HCT116 (cell line): ENCODE measurements at regions not wholly inside any gene's neighbourhood (a gene's known extent, or its start where the extent isn't known, plus 50 kb on each side); places are given as distances from the start of the nearest gene placed in this dataset.

Experiments
- ATAC-seq: fragments of 200-7000 bp; cut with Tn5 transposase; 2 replicates; pipeline ENCODE4 v1.9.1; 2020; ENCODE audit warnings: mild to moderate bottlenecking, moderate library complexity
- BruUV-seq: library from RNA; stranded (reverse); fragments of 400-500 nt; replicated peaks from 2 replicates; lab custom pipeline; 2021; lab: Mats Ljungman, UMichigan
- CTCF ChIA-PET: fragments of 300-600 bp; sonication (Branson Sonifier 250); formaldehyde crosslinking; loops from one replicate; lab custom pipeline; 2021; ENCODE audit warnings: antibody characterized with exemption; lab: Charles Lee
- POLR2A ChIA-PET: fragments of 300-600, 350-600 bp; sonication (Branson Sonifier 250); formaldehyde crosslinking; loops from one replicate; lab custom pipeline; 2021; ENCODE audit warnings: antibody characterized with exemption; lab: Charles Lee
- RAD21 ChIA-PET, 2 experiments: fragments of 300-600 bp; sonication (Branson Sonifier 250); formaldehyde crosslinking; loops; one replicate each; lab custom pipeline; 2023; ENCODE audit warnings: low total read pairs in 2 of 2; ENCODE audit not compliant: uncharacterized antibody in 2 of 2, unreplicated experiment in 2 of 2, low non-redundant PET in 1 of 2; lab: Charles Lee
- DNase-seq: peaks from one replicate; pipeline ENCODE4 v3.0.0-alpha.2; 2010; ENCODE audit warnings: low read depth, low spot score
- H2AFZ ChIP-seq: fragments of 200-600 bp; shearing (Covaris generic), sonication (generic); 2 replicates; pipeline ENCODE4 v1.6.1; 2017; ENCODE audit warnings: low read depth, mixed run types, mixed read lengths, antibody characterized with exemption, low read length; ENCODE audit not compliant: poor library complexity, severe bottlenecking
- H3K27ac ChIP-seq: 2 replicates; pipeline ENCODE4 v1.5.1; 2012; ENCODE audit warnings: low read depth, low read length
- H3K27me3 ChIP-seq: fragments of 200-600 bp; sonication (generic); 2 replicates; pipeline ENCODE4 v1.6.1; 2016; ENCODE audit warnings: mixed run types, low read length, mixed read lengths; ENCODE audit not compliant: insufficient read depth
- H3K36me3 ChIP-seq, 2 experiments: fragments of 200-500 bp in 1 of 2; fragments of 200-600 bp in 1 of 2; sonication (Bioruptor generic) in 1 of 2; sonication (generic) in 1 of 2; 2 replicates each; pipeline versions ENCODE4 v1.5.1 to v1.6.1; 2014 to 2016; ENCODE audit warnings: low read length in 2 of 2, inconsistent platforms in 1 of 2, mixed read lengths in 1 of 2, mixed run types in 1 of 2; ENCODE audit not compliant: insufficient read depth in 2 of 2, control insufficient read depth in 1 of 2
- H3K4me1 ChIP-seq, 2 experiments: fragments of 200-600 bp in 1 of 2; sonication (generic) in 1 of 2; 2 replicates each; pipeline versions ENCODE4 v1.5.1 to v1.6.1; 2012 to 2017; ENCODE audit warnings: low read length in 2 of 2, inconsistent platforms in 1 of 2, mild to moderate bottlenecking in 1 of 2, mixed read lengths in 1 of 2, mixed run types in 1 of 2, moderate library complexity in 1 of 2; ENCODE audit not compliant: insufficient read depth in 2 of 2, control insufficient read depth in 1 of 2
- H3K4me2 ChIP-seq: fragments of 200-600 bp; sonication (generic); 2 replicates; pipeline ENCODE4 v1.6.1; 2017; ENCODE audit warnings: mixed run types, low read length, mixed read lengths
- H3K4me3 ChIP-seq, 2 experiments: fragments of 200-600 bp in 1 of 2; sonication (generic) in 1 of 2; replicated peaks in 1 of 2; 2 replicates each; pipeline ENCODE4 v1.5.1; 2011 to 2016; ENCODE audit warnings: low read length in 2 of 2, control low read depth in 1 of 2, low read depth in 1 of 2, mild to moderate bottlenecking in 1 of 2, mixed read lengths in 1 of 2, mixed run types in 1 of 2
- H3K79me2 ChIP-seq: fragments of 200-600 bp; sonication (generic); 2 replicates; pipeline ENCODE4 v1.6.1; 2017; ENCODE audit warnings: mild to moderate bottlenecking, mixed run types, low read length, moderate library complexity, mixed read lengths; ENCODE audit not compliant: insufficient read depth
- H3K9ac ChIP-seq: fragments of 200-600 bp; sonication (generic); 2 replicates; pipeline ENCODE4 v1.6.1; 2016; ENCODE audit warnings: low read length, mixed read lengths
- H3K9me2 ChIP-seq: fragments of 200-600 bp; sonication (generic), shearing (Covaris generic); 2 replicates; pipeline ENCODE4 v1.6.1; 2017; ENCODE audit warnings: mixed run types, mild to moderate bottlenecking, moderate library complexity; ENCODE audit not compliant: insufficient read depth
- H3K9me3 ChIP-seq, 2 experiments: fragments of 200-500 bp in 1 of 2; fragments of 200-600 bp in 1 of 2; sonication (Bioruptor generic) in 1 of 2; sonication (generic) in 1 of 2; 2 replicates each; pipeline ENCODE4 v1.6.1; 2014 to 2017; ENCODE audit warnings: low read length in 2 of 2, mixed read lengths in 2 of 2, inconsistent platforms in 1 of 2, low read depth in 1 of 2, mild to moderate bottlenecking in 1 of 2, mixed run types in 1 of 2, moderate library complexity in 1 of 2; ENCODE audit not compliant: control insufficient read depth in 1 of 2, insufficient read depth in 1 of 2
- H4K20me1 ChIP-seq: fragments of 200-600 bp; sonication (generic), shearing (Covaris generic); 2 replicates; pipeline ENCODE4 v1.6.1; 2017; ENCODE audit warnings: mixed run types, mild to moderate bottlenecking, moderate library complexity; ENCODE audit not compliant: insufficient read depth
- CBX3 ChIP-seq: IDR thresholded peaks from 2 replicates; pipeline ENCODE4 v1.6.1; 2012; ENCODE audit warnings: low read depth
- RAD21 ChIP-seq: IDR thresholded peaks from 2 replicates; pipeline ENCODE4 v1.6.1; 2012; ENCODE audit warnings: low read depth, mild to moderate bottlenecking
- REST ChIP-seq: IDR thresholded peaks from 2 replicates; pipeline ENCODE4 v1.6.1; 2012; ENCODE audit warnings: low read depth
- ZBTB33 ChIP-seq: IDR thresholded peaks from 2 replicates; pipeline ENCODE4 v1.6.1; 2011; ENCODE audit warnings: mild to moderate bottlenecking, low read length, moderate library complexity; ENCODE audit not compliant: insufficient replicate concordance; ENCODE audit errors: extremely low read depth
- intact Hi-C: fragments of 100-400 bp; cut with micrococcal nuclease; formaldehyde crosslinking; loops from 2 replicates; pipeline ENCODE4 v1.10.0; 2022

GRCh38 chr3:175916191-175916934, 1057.2 kb downstream of the NAALADL2 start:
- TF ChIP-seq REST (no peak), CBX3 (no peak), ZBTB33 (no peak), RAD21 (no peak)
- no peak for ATAC-seq
- Histone ChIP-seq H3K9ac (no peak overlapping the region), H3K4me3 (no peak overlapping the region), H3K79me2 (no peaks in the 10 kb centered on the region), H3K9me3 (no peaks in the 10 kb centered on the region; a peak in 1 of 4 replicates), H3K27me3 (no peaks in the 10 kb centered on the region), H3K4me1 (no peaks in the 10 kb centered on the region), H3K27ac (no peak overlapping the region), H3K9me2 (no peaks in the 10 kb centered on the region), H4K20me1 (no peaks in the 10 kb centered on the region), H2AFZ (no peak overlapping the region), H3K4me2 (no peak overlapping the region), H3K36me3 (no peaks in the 10 kb centered on the region)
- POLR2A ChIA-PET = no interaction called here
- BruUV-seq = no TSS peak
- no peak for DNase-seq
- RAD21 ChIA-PET = no interaction called here
- CTCF ChIA-PET = no interaction called here
- intact Hi-C loops = no loop called here
